OCI-LY3 (cell line): ENCODE measurements at regions not wholly inside any gene's neighbourhood (a gene's known extent, or its start where the extent isn't known, plus 50 kb on each side); places are given as distances from the start of the nearest gene placed in this dataset.

Experiments used
- H2AFZ ChIP-seq: fragments of 200-600, 300-600 bp; shearing (Covaris generic); 2 replicates; pipeline ENCODE4 v1.6.0; 2014; ENCODE audit warnings: antibody characterized with exemption, low read depth, low read length
- H3K27ac ChIP-seq: fragments of 200-600, 300-600 bp; sonication (generic); 2 replicates; pipeline ENCODE4 v1.5.1; 2014; ENCODE audit warnings: mild to moderate bottlenecking, low read length, moderate library complexity, mixed read lengths
- H3K27me3 ChIP-seq: fragments of 200-600, 300-600 bp; sonication (generic); 2 replicates; pipeline ENCODE4 v1.6.1; 2014; ENCODE audit warnings: low read depth, low read length, mixed read lengths
- H3K36me3 ChIP-seq: fragments of 200-600, 300-600 bp; sonication (generic); replicated peaks from 2 replicates; pipeline ENCODE3; 2014; ENCODE audit warnings: low read depth, low read length, mixed read lengths
- H3K4me1 ChIP-seq: fragments of 300-600, 200-600 bp; sonication (generic); 2 replicates; pipeline ENCODE4 v1.6.1; 2014; ENCODE audit warnings: low read length, mixed read lengths
- H3K4me2 ChIP-seq: fragments of 200-600, 300-600 bp; sonication (generic); 2 replicates; pipeline ENCODE4 v1.6.1; 2014; ENCODE audit warnings: low read length, mixed read lengths
- H3K4me3 ChIP-seq: fragments of 300-600, 200-600 bp; sonication (generic); 2 replicates; pipeline ENCODE4 v1.5.1; 2014; ENCODE audit warnings: antibody characterized with exemption, mild to moderate bottlenecking, low read length, moderate library complexity
- H3K79me2 ChIP-seq: fragments of 300-600, 200-600 bp; shearing (Covaris generic); 2 replicates; pipeline ENCODE4 v1.6.1; 2014; ENCODE audit warnings: mild to moderate bottlenecking, low read length, mixed read lengths
- H3K9ac ChIP-seq: fragments of 300-600, 200-600 bp; shearing (Covaris generic); 2 replicates; pipeline ENCODE4 v1.6.0; 2014; ENCODE audit warnings: mild to moderate bottlenecking, low read length, moderate library complexity
- H3K9me3 ChIP-seq: fragments of 200-600, 300-600 bp; shearing (Covaris generic); 2 replicates; pipeline ENCODE4 v1.6.1; 2014; ENCODE audit warnings: low read length, mixed read lengths; ENCODE audit not compliant: insufficient read depth
- H4K20me1 ChIP-seq: fragments of 200-600, 300-600 bp; sonication (generic); 2 replicates; pipeline ENCODE4 v1.6.1; 2016; ENCODE audit warnings: low read length, mixed read lengths; ENCODE audit not compliant: insufficient read depth
- EZH2phosphoT487 ChIP-seq: fragments of 200-600 bp; shearing (Covaris generic); IDR thresholded peaks from 2 replicates; pipeline ENCODE4 v1.6.1; 2018; ENCODE audit warnings: antibody characterized with exemption, mixed run types, low read depth
- TF ChIP-seq, protein P1 (sequence below): fragments of 200-600, 300-600 bp; sonication (generic); IDR thresholded peaks from 2 replicates; pipeline ENCODE4 v1.5.1; 2014; ENCODE audit warnings: antibody characterized with exemption, low read length, low read depth

DNA sequence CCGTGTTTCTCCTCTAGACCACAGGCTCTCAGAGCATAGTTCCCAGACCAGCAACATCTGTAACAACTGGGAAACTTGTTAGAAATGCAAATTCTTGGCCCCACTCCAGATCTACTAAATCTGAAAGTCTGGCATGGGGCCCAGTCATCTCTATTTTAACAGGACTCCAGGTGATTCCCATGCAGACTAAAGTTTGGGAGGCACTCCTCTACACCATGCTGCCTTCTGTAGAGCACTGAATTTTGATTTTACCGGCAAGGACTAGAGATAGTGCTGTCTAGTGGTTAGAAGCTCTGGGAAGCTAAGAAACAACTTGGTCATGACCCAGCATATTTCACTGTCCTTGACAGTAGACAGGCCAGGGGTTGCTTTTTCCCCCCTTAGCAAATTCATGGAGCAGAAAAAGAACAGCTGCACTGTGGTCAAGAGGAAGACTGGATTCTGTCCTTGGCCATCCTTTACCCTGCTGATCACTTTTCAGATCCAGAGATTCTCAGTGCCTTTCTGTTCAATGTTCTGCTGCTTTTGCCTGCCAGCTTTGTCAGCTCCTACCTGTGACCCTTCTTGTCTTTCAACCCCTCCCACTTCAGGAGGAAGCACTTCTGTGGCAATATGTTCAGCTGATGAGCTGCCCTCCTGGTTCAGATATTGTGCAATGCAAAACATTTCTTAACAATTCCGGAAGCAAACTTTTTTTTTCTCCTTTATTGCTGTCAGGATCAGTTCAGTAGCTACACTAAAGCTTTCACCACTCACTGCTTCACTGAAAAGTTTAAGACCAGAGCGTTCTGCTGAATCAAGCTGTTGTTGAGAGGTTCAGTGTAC is 133.8 kb upstream of the NUDT4 start:
- Histone ChIP-seq H3K9me3 (no peaks in the 10 kb centered on the region), H4K20me1 (no peaks in the 10 kb centered on the region), H3K4me3 (peak overlapping the region; percentile 12; the same call in 1 of the 2 replicates), H3K9ac (no peak overlapping the region), H3K27ac (peak overlapping the region; percentile 16; the same call in 1 of the 2 replicates), H3K4me1 (peaks cover 35% of the 10 kb centered on the region), H3K79me2 (no peaks in the 10 kb centered on the region), H3K4me2 (peak overlapping the region; percentile 45), H3K36me3 (peaks cover 9% of the 10 kb centered on the region), H3K27me3 (no peaks in the 10 kb centered on the region), H2AFZ (no peak overlapping the region)
- TF ChIP-seq EZH2phosphoT487 = no peak
- TF ChIP-seq, protein P1, sequence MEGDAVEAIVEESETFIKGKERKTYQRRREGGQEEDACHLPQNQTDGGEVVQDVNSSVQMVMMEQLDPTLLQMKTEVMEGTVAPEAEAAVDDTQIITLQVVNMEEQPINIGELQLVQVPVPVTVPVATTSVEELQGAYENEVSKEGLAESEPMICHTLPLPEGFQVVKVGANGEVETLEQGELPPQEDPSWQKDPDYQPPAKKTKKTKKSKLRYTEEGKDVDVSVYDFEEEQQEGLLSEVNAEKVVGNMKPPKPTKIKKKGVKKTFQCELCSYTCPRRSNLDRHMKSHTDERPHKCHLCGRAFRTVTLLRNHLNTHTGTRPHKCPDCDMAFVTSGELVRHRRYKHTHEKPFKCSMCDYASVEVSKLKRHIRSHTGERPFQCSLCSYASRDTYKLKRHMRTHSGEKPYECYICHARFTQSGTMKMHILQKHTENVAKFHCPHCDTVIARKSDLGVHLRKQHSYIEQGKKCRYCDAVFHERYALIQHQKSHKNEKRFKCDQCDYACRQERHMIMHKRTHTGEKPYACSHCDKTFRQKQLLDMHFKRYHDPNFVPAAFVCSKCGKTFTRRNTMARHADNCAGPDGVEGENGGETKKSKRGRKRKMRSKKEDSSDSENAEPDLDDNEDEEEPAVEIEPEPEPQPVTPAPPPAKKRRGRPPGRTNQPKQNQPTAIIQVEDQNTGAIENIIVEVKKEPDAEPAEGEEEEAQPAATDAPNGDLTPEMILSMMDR = no peak

DNA sequence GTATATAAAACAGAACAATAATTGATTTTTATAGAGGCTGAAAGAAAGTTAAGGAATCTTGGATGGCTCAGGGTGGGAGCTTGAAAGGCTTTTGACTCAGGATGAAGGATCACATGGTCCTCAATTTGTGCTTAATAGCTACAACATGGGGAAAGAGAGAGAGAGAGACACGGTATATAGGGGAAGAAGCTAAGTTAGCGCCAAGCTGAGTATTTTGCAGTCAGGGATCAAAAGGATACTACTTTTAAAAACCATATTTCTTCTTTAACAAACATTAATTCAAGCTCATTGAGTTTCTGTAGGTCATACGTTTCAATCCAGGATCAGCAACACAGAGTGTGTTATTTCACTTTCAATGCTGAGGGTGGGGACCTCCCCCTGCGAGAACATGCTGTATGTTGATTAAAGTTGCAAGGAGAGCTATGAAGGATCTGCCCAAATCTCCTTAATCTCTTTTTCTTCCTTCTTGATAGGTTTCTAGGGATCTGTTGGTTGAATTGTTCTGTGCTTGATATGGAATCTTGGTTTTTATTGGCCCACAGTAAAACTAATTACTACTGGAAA is 133.1 kb upstream of the NUDT4 start:
- Histone ChIP-seq H3K27ac (peak overlapping the region; percentile 16; the same call in 1 of the 2 replicates), H3K9me3 (no peaks in the 10 kb centered on the region), H2AFZ (no peak overlapping the region), H3K36me3 (peaks cover 9% of the 10 kb centered on the region), H3K9ac (no peak overlapping the region), H3K79me2 (no peaks in the 10 kb centered on the region), H3K4me3 (peak overlapping the region; percentile 12; the same call in 1 of the 2 replicates), H3K27me3 (no peaks in the 10 kb centered on the region), H3K4me2 (peak overlapping the region; percentile 45), H4K20me1 (no peaks in the 10 kb centered on the region), H3K4me1 (peaks cover 41% of the 10 kb centered on the region)
- TF ChIP-seq, protein P1 = no peak
- no peak for TF ChIP-seq EZH2phosphoT487

DNA sequence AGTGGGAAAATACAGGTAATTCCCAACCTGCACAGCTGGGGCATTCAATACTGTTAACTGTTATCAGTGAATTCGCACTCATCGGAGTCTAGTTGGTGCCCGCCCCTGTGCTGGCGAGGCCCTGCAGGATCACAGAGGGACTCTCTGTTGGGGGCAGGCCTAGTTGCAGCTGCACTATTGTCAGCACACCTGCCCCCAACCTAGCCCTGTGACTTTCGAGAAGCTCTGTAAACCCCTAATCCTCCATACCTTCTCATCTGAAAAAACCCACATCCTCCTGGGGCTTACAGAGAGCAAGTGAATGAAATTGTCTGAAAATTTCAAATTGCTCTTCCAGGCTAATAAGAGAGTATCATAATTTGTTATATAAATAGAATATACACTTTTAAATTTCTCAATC is 132.2 kb upstream of the NUDT4 start:
- Histone ChIP-seq H3K4me1 (peaks cover 41% of the 10 kb centered on the region), H3K4me2 (peak overlapping the region; percentile 45), H3K4me3 (peak overlapping the region; percentile 36), H3K79me2 (no peaks in the 10 kb centered on the region), H3K27me3 (no peaks in the 10 kb centered on the region), H3K9ac (peak overlapping the region; percentile 2; the same call in 1 of the 2 replicates), H3K36me3 (peaks cover 9% of the 10 kb centered on the region), H2AFZ (peak overlapping the region; percentile 71; the same call in 1 of the 2 replicates), H3K9me3 (no peaks in the 10 kb centered on the region), H4K20me1 (no peaks in the 10 kb centered on the region), H3K27ac (peak overlapping the region; percentile 24)
- TF ChIP-seq, protein P1 = no peak
- no peak for TF ChIP-seq EZH2phosphoT487

DNA sequence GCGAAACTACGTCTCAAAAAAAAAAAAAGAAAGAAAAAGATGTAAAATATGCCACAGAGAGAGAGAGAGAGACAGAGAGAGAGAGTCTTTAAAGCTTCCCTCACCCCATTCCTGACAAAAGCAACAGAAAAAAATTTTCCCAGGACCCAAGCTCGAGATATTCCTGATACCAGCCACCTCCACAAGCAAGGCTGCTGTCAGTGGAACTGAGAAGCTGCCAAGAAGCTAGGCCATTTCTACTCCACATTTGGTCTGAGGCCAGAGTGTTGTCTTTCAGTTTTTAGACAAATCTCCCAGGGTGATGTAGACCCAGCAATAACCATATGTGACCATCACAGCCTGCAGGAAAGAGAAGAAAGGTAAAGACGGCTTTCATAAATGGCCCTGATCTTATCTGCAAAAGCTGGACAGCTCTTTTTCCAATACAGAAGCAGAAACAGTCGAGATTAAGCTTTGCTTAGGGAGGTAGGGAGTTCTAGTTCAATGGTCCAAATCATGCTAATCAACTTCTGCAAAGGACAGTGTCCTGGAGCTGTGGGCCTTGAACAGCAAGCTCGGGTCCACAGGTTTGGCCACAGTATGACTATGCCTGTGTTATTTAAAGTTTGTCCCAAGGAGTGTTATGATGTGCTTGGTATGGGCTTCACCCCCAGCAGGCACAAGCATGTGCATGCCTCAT is 130.3 kb upstream of the NUDT4 start:
- Histone ChIP-seq H3K79me2 (no peaks in the 10 kb centered on the region), H3K27me3 (no peaks in the 10 kb centered on the region), H2AFZ (no peak overlapping the region), H4K20me1 (no peaks in the 10 kb centered on the region), H3K4me1 (peaks cover 41% of the 10 kb centered on the region), H3K27ac (no peak overlapping the region), H3K9ac (no peak overlapping the region), H3K36me3 (peaks cover 9% of the 10 kb centered on the region), H3K9me3 (no peaks in the 10 kb centered on the region), H3K4me2 (no peak overlapping the region), H3K4me3 (no peak overlapping the region)
- TF ChIP-seq, protein P1 = no peak
- no peak for TF ChIP-seq EZH2phosphoT487
